ENCODE measurements at regions not wholly inside any gene's neighbourhood (a gene's known extent, or its start where the extent isn't known, plus 50 kb on each side); places are given as distances from the start of the nearest gene placed in this dataset.

DNA sequence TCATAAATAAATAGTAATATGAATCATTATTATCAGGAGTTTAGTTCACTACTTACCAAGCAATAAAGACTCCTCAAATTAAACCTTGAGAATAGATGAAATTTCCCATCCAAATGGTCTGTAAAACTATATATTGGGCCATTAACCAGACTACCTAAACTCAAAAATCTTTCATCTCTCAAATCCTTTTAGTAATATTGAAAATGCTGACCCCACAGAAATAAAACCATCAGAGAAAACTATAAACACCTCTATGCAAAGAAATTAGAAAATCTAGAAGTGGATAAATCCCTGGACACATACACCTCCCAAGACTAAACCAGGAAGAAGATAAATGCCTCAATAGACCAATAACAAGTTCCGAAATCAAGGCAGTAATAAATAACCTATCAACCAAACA is 723.2 kb downstream of the TLE4 start:
- ChIA-PET POLR2A (ENCODE audit: partially characterized antibody) (no interaction called here), CTCF (ENCODE audit: partially characterized antibody) (no interaction called here)
- Histone ChIP-seq H3K36me3 (ENCODE audit: control insufficient read depth in 2 of 4, insufficient read depth in 4 of 4, low read length in 3 of 4) (no peaks in the 10 kb centered on the region), H3K9me3 (ENCODE audit: insufficient read depth in 2 of 2, low read depth in 1 of 2, low read length in 1 of 2) (no peaks in the 10 kb centered on the region), H3K4ac (replicated peaks; ENCODE audit: insufficient read length, low read depth, low read length) (no peak overlapping the region), H3K4me3 (ENCODE audit: extremely low read depth in 1 of 4, insufficient read depth in 2 of 4, low read depth in 3 of 4, low read length in 4 of 4) (no peak overlapping the region), H4K5ac (ENCODE audit: insufficient read length, low read depth, low read length) (no peak overlapping the region), H3K27me3 (replicated peaks in 1 of 4; ENCODE audit: control insufficient read depth in 3 of 4, extremely low read depth in 1 of 4, insufficient read depth in 3 of 4, low read length in 3 of 4) (no peaks in the 10 kb centered on the region), H3K4me1 (replicated peaks in 1 of 4; ENCODE audit: control insufficient read depth in 3 of 4, insufficient read depth in 4 of 4, low read length in 3 of 4) (no peaks in the 10 kb centered on the region), H2BK120ac (replicated peaks; ENCODE audit: low read depth, low read length) (no peak overlapping the region), H3K14ac (ENCODE audit: insufficient read length) (no peak overlapping the region), H3K56ac (replicated peaks; ENCODE audit: insufficient read length, low read depth, low read length) (no peak overlapping the region), H2BK12ac (ENCODE audit: low read depth, low read length) (no peak overlapping the region), H2AFZ (ENCODE audit: low read length) (no peak overlapping the region), H2BK5ac (ENCODE audit: low read depth, low read length) (no peak overlapping the region), H3K4me2 (ENCODE audit: insufficient read depth in 1 of 2, low read depth in 2 of 2, low read length in 2 of 2) (no peak overlapping the region), H4K20me1 (replicated peaks in 1 of 2; ENCODE audit: control insufficient read depth in 1 of 2, insufficient read depth in 2 of 2, low read length in 2 of 2) (no peaks in the 10 kb centered on the region), H3K79me1 (ENCODE audit: low read depth, low read length) (no peaks in the 10 kb centered on the region), H2BK15ac (ENCODE audit: low read length) (no peak overlapping the region), H4K91ac (replicated peaks; ENCODE audit: insufficient read length, low read length) (no peak overlapping the region), H2BK20ac (ENCODE audit: low read length) (no peak overlapping the region), H3K18ac (ENCODE audit: extremely low read depth, low read length) (no peak overlapping the region), H3K9ac (replicated peaks in 1 of 4; ENCODE audit: extremely low read depth in 1 of 4, low read depth in 3 of 4, low read length in 3 of 4) (no peak overlapping the region), H2AK5ac (ENCODE audit: low read depth, low read length) (no peak overlapping the region), H4K8ac (ENCODE audit: extremely low read depth, insufficient read depth, low read length) (no peak overlapping the region), H3K23ac (ENCODE audit: insufficient read length) (no peak overlapping the region), H3K27ac (ENCODE audit: low read depth, low read length) (no peak overlapping the region), H3K79me2 (ENCODE audit: control insufficient read depth in 1 of 2, insufficient read depth in 2 of 2, low read length in 2 of 2) (no peaks in the 10 kb centered on the region), H3K23me2 (ENCODE audit: low read depth, low read length) (no peaks in the 10 kb centered on the region)
- FAIRE-seq (no peak), DNase-seq (ENCODE audit: low read depth in 1 of 2, low spot score in 2 of 2) (no peak)
- TF ChIP-seq RXRA (IDR thresholded peaks at IDR 0.05; ENCODE audit: insufficient read depth, low read depth, low read length) (no peak), MAFK (IDR thresholded peaks at IDR 0.05; ENCODE audit: low read depth, low read length) (no peak)
- 95% methylated on average over 1 of the region's 1 CpG; no CpG with 5 or more reads in 1 of the 2 experiments for WGBS, 2 experiments (ENCODE audit: extremely low coverage in 1 of 2, insufficient coverage in 1 of 2, insufficient read length in 1 of 2, insufficient replicate concordance in 2 of 2, low coverage in 1 of 2, low lambda C conversion rate in 2 of 2, missing lambda C conversion rate in 1 of 2)
